CD14-positive monocyte (primary cell): ENCODE measurements at regions not wholly inside any gene's neighbourhood (a gene's known extent, or its start where the extent isn't known, plus 50 kb on each side); places are given as distances from the start of the nearest gene placed in this dataset.

Experiments
- DNase-seq, 3 donors: peaks; one replicate each; pipeline ENCODE4 v3.0.0-alpha.2; 2011 to 2022
- H2AFZ ChIP-seq: 2 replicates; pipeline ENCODE4 v1.6.0; 2012; ENCODE audit warnings: mild to moderate bottlenecking, low read depth, low read length, inconsistent platforms; ENCODE audit not compliant: insufficient read depth, poor library complexity, severe bottlenecking
- H3K27ac ChIP-seq, 2 donors: 1 replicate in 1 of 2; 2 replicates in 1 of 2; pipeline ENCODE4 v1.5.1; 2012 to 2013; ENCODE audit warnings: low read length in 2 of 2, control low read depth in 1 of 2, inconsistent platforms in 1 of 2, low read depth in 1 of 2, mild to moderate bottlenecking in 1 of 2
- H3K27me3 ChIP-seq, 2 donors: one replicate each; pipeline versions ENCODE4 v1.6.0 to v1.6.1; 2011 to 2013; ENCODE audit warnings: low read length in 2 of 2; ENCODE audit not compliant: control insufficient read depth in 2 of 2, insufficient read depth in 2 of 2
- H3K36me3 ChIP-seq, 2 donors: replicated peaks in 1 of 2; 1 replicate in 1 of 2; 2 replicates in 1 of 2; pipeline versions ENCODE4 v1.5.1 to v1.6.1; 2012 to 2013; ENCODE audit warnings: low read length in 2 of 2, control low read depth in 1 of 2, inconsistent platforms in 1 of 2, mild to moderate bottlenecking in 1 of 2; ENCODE audit not compliant: insufficient read depth in 2 of 2, control insufficient read depth in 1 of 2
- H3K4me1 ChIP-seq, 2 donors: 1 replicate in 1 of 2; 2 replicates in 1 of 2; pipeline versions ENCODE4 v1.5.1 to v1.6.1; 2012 to 2013; ENCODE audit warnings: low read length in 2 of 2, control low read depth in 1 of 2, inconsistent platforms in 1 of 2, mild to moderate bottlenecking in 1 of 2, moderate library complexity in 1 of 2; ENCODE audit not compliant: insufficient read depth in 2 of 2, control insufficient read depth in 1 of 2
- H3K4me2 ChIP-seq: replicated peaks from 2 replicates; pipeline ENCODE3; 2012; ENCODE audit warnings: low read length, moderate library complexity, mild to moderate bottlenecking; ENCODE audit not compliant: poor library complexity, severe bottlenecking; ENCODE audit errors: extremely low read depth
- H3K4me3 ChIP-seq, 3 experiments: fragments of 200-600 bp in 1 of 3; sonication (generic) in 1 of 3; replicated peaks in 1 of 3; 1 replicate in 2 of 3; 2 replicates in 1 of 3; pipeline ENCODE4 v1.5.1; 2011 to 2013; ENCODE audit warnings: low read length in 3 of 3, mild to moderate bottlenecking in 3 of 3, control low read depth in 2 of 3, low read depth in 2 of 3, inconsistent platforms in 1 of 3, moderate library complexity in 1 of 3
- H3K79me2 ChIP-seq: 2 replicates; pipeline ENCODE4 v1.6.0; 2012; ENCODE audit warnings: mild to moderate bottlenecking, control low read depth, inconsistent platforms, low read length, moderate library complexity; ENCODE audit not compliant: insufficient read depth
- H3K9ac ChIP-seq: 2 replicates; pipeline ENCODE4 v1.6.0; 2017; ENCODE audit warnings: low read length, mild to moderate bottlenecking; ENCODE audit not compliant: insufficient read depth, poor library complexity, severe bottlenecking
- H3K9me3 ChIP-seq, 2 donors: replicated peaks in 1 of 2; 1 replicate in 1 of 2; 2 replicates in 1 of 2; pipeline versions ENCODE4 v1.5.1 to v1.6.1; 2012 to 2013; ENCODE audit warnings: low read length in 2 of 2, control low read depth in 1 of 2; ENCODE audit not compliant: control insufficient read depth in 1 of 2, insufficient read depth in 1 of 2
- H4K20me1 ChIP-seq: 2 replicates; pipeline ENCODE4 v1.6.0; 2012; ENCODE audit warnings: mild to moderate bottlenecking, low read length, control low read depth, moderate library complexity; ENCODE audit not compliant: insufficient read depth
- H3K27ac Mint-ChIP-seq, 7 donors: one replicate each; pipeline ENCODE4 v1.8.0; 2020; ENCODE audit warnings: mild to moderate bottlenecking in 7 of 7, mixed read lengths in 7 of 7, moderate library complexity in 6 of 7, inconsistent platforms in 2 of 7
- H3K27me3 Mint-ChIP-seq, 3 donors: one replicate each; pipeline ENCODE4 v1.8.0; 2021 to 2022; ENCODE audit warnings: low read depth in 3 of 3, mild to moderate bottlenecking in 3 of 3, mixed read lengths in 3 of 3, moderate library complexity in 3 of 3, inconsistent platforms in 1 of 3
- H3K36me3 Mint-ChIP-seq, 2 donors: one replicate each; pipeline ENCODE4 v1.8.0; 2020; ENCODE audit warnings: mixed read lengths in 2 of 2, inconsistent platforms in 1 of 2, mild to moderate bottlenecking in 1 of 2
- H3K4me1 Mint-ChIP-seq: one replicate; pipeline ENCODE4 v1.8.0; 2020; ENCODE audit warnings: mild to moderate bottlenecking, mixed read lengths
- H3K4me3 Mint-ChIP-seq, 2 donors: one replicate each; pipeline ENCODE4 v1.8.0; 2020; ENCODE audit warnings: mild to moderate bottlenecking in 2 of 2, mixed read lengths in 2 of 2, moderate library complexity in 1 of 2
- H3K9me3 Mint-ChIP-seq, 7 donors: one replicate each; pipeline ENCODE4 v1.8.0; 2020 to 2022; ENCODE audit warnings: mixed read lengths in 7 of 7, mild to moderate bottlenecking in 6 of 7, moderate library complexity in 6 of 7, inconsistent platforms in 2 of 7
- CTCF ChIP-seq: fragments of 200-600 bp; IDR thresholded peaks from one replicate; pipeline ENCODE4 v1.8.0; 2022; ENCODE audit warnings: antibody characterized with exemption, mild to moderate bottlenecking
- WGBS: methylation state at CpG from one replicate; pipeline ENCODE4 v1.1.5; 2013; ENCODE audit warnings: missing lambda C conversion rate; ENCODE audit not compliant: insufficient coverage; 5-methylcytosine and 5-hydroxymethylcytosine counted together
- intact Hi-C, 2 donors: fragments of 100-400 bp; cut with micrococcal nuclease; formaldehyde crosslinking; loops; one replicate each; pipeline versions ENCODE4 v1.15.0 to v1.15.1; 2023

GRCh38 chr2:5535301-5535700, 156.9 kb upstream of the SOX11 start:
- no peaks in the 10 kb centered on the region for H4K20me1 ChIP-seq
- no peak overlapping the region for H3K27ac ChIP-seq
- no peaks in the 10 kb centered on the region for H3K79me2 ChIP-seq
- no CpG with 5 or more reads among the region's 3 CpGs for WGBS
- no peak overlapping the region for H2AFZ ChIP-seq
- H3K36me3 ChIP-seq = no peaks in the 10 kb centered on the region
- no peak for TF ChIP-seq CTCF
- peaks cover 0 to 21% (median 5%) of the 10 kb centered on the region in 7 donors for H3K9me3 Mint-ChIP-seq
- DNase-seq = no peak
- no peak overlapping the region for H3K4me2 ChIP-seq
- peaks cover 0 to 10% (median 2%) of the 10 kb centered on the region in 3 donors for H3K27me3 Mint-ChIP-seq
- intact Hi-C loops = no loop called here
- H3K4me3 Mint-ChIP-seq = no peak overlapping the region
- H3K4me3 ChIP-seq = no peak overlapping the region
- H3K9ac ChIP-seq = no peak overlapping the region
- no peaks in the 10 kb centered on the region for H3K27me3 ChIP-seq
- no peak overlapping the region for H3K27ac Mint-ChIP-seq
- no peaks in the 10 kb centered on the region for H3K36me3 Mint-ChIP-seq
- no peaks in the 10 kb centered on the region for H3K4me1 Mint-ChIP-seq
- H3K4me1 ChIP-seq = no peaks in the 10 kb centered on the region
- peaks cover 0 to 8% of the 10 kb centered on the region in 2 donors for H3K9me3 ChIP-seq

- no peaks in the 10 kb centered on the region for H3K36me3 Mint-ChIP-seq
- H3K4me3 ChIP-seq = no peak overlapping the region
- no peaks in the 10 kb centered on the region for H3K79me2 ChIP-seq
- H2AFZ ChIP-seq = no peak overlapping the region
- no peak overlapping the region for H3K27ac ChIP-seq
- peaks cover 0 to 17% (median 4%) of the 10 kb centered on the region in 7 donors for H3K9me3 Mint-ChIP-seq
- no peak overlapping the region for H3K9ac ChIP-seq
- no peak overlapping the region for H3K4me3 Mint-ChIP-seq
- no peaks in the 10 kb centered on the region for H3K27me3 ChIP-seq
- H3K27me3 Mint-ChIP-seq = peaks cover 0 to 10% (median 2%) of the 10 kb centered on the region in 3 donors
- no peaks in the 10 kb centered on the region for H4K20me1 ChIP-seq
- H3K4me1 ChIP-seq = no peaks in the 10 kb centered on the region
- intact Hi-C loops = no loop called here
- H3K4me2 ChIP-seq = no peak overlapping the region
- no peaks in the 10 kb centered on the region for H3K4me1 Mint-ChIP-seq
- H3K36me3 ChIP-seq = no peaks in the 10 kb centered on the region
- H3K9me3 ChIP-seq = peaks cover 0 to 8% of the 10 kb centered on the region in 2 donors
- no peak overlapping the region for H3K27ac Mint-ChIP-seq
- TF ChIP-seq CTCF = no peak
- 100% methylated on average over 1 of the region's 2 CpGs for WGBS
- no peak for DNase-seq
Observed at GRCh38 chr2:5537180-5537688, 154.9 kb upstream of the SOX11 start.
